ENCODE measurements at regions not wholly inside any gene's neighbourhood (a gene's known extent, or its start where the extent isn't known, plus 50 kb on each side); places are given as distances from the start of the nearest gene placed in this dataset.

DNA sequence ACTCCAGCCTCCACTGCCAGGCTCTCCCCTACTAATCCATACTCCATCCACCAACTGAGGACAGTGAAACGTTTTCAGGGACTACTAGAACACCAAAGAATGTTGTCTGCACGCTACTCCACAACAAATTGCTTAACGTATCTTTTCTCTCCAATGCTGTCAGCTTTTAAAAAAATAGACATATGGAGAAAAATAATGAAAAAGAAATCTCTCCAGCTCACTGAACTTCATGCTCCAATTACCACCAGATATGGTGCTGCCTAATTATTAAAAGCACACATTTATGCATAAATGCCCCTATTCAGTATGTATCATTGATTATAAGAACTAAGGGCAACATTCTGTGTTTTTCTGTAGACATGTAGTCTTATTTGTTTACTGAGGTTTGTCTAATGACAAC, 672.2 kb upstream of the ANO3 start:
- TF ChIP-seq, protein P1, sequence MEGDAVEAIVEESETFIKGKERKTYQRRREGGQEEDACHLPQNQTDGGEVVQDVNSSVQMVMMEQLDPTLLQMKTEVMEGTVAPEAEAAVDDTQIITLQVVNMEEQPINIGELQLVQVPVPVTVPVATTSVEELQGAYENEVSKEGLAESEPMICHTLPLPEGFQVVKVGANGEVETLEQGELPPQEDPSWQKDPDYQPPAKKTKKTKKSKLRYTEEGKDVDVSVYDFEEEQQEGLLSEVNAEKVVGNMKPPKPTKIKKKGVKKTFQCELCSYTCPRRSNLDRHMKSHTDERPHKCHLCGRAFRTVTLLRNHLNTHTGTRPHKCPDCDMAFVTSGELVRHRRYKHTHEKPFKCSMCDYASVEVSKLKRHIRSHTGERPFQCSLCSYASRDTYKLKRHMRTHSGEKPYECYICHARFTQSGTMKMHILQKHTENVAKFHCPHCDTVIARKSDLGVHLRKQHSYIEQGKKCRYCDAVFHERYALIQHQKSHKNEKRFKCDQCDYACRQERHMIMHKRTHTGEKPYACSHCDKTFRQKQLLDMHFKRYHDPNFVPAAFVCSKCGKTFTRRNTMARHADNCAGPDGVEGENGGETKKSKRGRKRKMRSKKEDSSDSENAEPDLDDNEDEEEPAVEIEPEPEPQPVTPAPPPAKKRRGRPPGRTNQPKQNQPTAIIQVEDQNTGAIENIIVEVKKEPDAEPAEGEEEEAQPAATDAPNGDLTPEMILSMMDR (conservative IDR thresholded peaks at IDR 0.05; ENCODE audit: low read length) = no peak
- TF ChIP-seq EZH2phosphoT487 (IDR thresholded peaks at IDR 0.05; ENCODE audit: borderline replicate concordance, low read depth, low read length) = no peak
